Ovary (tissue), 7 donors: ENCODE measurements at regions not wholly inside any gene's neighbourhood (a gene's known extent, or its start where the extent isn't known, plus 50 kb on each side); places are given as distances from the start of the nearest gene placed in this dataset.

Experiments used
- DNase-seq, 5 donors: peaks; one replicate each; pipeline ENCODE4 v3.0.0-alpha.2; 2019 to 2020
- H3K27ac ChIP-seq, 2 donors: fragments of 200-600 bp; one replicate each; pipeline versions ENCODE4 v1.5.1 to v1.8.0; 2019 to 2022
- H3K27me3 ChIP-seq: fragments of 200-600 bp; one replicate; pipeline ENCODE4 v1.8.0; 2022
- H3K36me3 ChIP-seq: fragments of 200-600 bp; sonication (generic); one replicate; pipeline ENCODE4 v1.5.1; 2019
- H3K4me1 ChIP-seq: one replicate; pipeline ENCODE4 v1.8.1; 2013; ENCODE audit warnings: mild to moderate bottlenecking, moderate library complexity; ENCODE audit not compliant: insufficient read depth
- H3K4me3 ChIP-seq: fragments of 200-600 bp; sonication (generic); one replicate; pipeline ENCODE4 v1.5.1; 2017
- H3K9me3 ChIP-seq, 2 donors: fragments of 200-600 bp in 1 of 2; sonication (generic) in 1 of 2; one replicate each; pipeline versions ENCODE4 v1.5.1 to v1.8.1; 2013 to 2019; ENCODE audit warnings: mild to moderate bottlenecking in 1 of 2, moderate library complexity in 1 of 2
- CTCF ChIP-seq, 3 donors: fragments of 450-650 bp in 2 of 3; fragments of 200-600 bp in 1 of 3; IDR thresholded peaks; one replicate each; pipeline versions ENCODE4 v1.5.1 to v1.8.0; 2016 to 2022; ENCODE audit warnings: antibody characterized with exemption in 3 of 3, mild to moderate bottlenecking in 1 of 3
- EP300 ChIP-seq: sonication (generic); formaldehyde crosslinking; IDR thresholded peaks from one replicate; pipeline ENCODE4 v1.6.1; 2017; ENCODE audit warnings: antibody characterized with exemption
- POLR2A ChIP-seq: fragments of 450-650 bp; IDR thresholded peaks from one replicate; pipeline ENCODE4 v1.6.1; 2017; ENCODE audit warnings: antibody characterized with exemption, mild to moderate bottlenecking, moderate library complexity
- WGBS, 3 donors: extraction: QIAGEN DNeasy Blood & Tissue Kit in 1 of 3; methylation state at CpG; one replicate each; pipeline versions ENCODE4 v1.1.5 to v1.1.7; 2013 to 2017; 5-methylcytosine and 5-hydroxymethylcytosine counted together
- intact Hi-C, 4 donors: fragments of 100-400 bp; cut with DNase I; formaldehyde crosslinking; loops; one replicate each; pipeline versions ENCODE4 v1.11.0 to v1.15.1; 2022 to 2023
- donor health status: DM: no; HTN: no; CAD: no; lungs with moderate emphysema.
- donor health status: DM: no; HTN: no; CAD: no.
- donor health status: Bipolar disorder and iron deficiency.
- donor health status: DM: no; HTN: no; CAD: no.
- donor health status: DM: yes; HTN: yes; CAD: no.

- intact Hi-C loops, result no loop called here
- no peak for TF ChIP-seq EP300
- no peak for TF ChIP-seq POLR2A
- TF ChIP-seq CTCF (IDR thresholded peaks at IDR 0.05), result no peak
- Histone ChIP-seq H3K4me1 (no peaks in the 10 kb centered on the region), H3K36me3 (no peaks in the 10 kb centered on the region), H3K27ac (no peak overlapping the region), H3K4me3 (no peak overlapping the region), H3K9me3 (no peaks in the 10 kb centered on the region), H3K27me3 (no peaks in the 10 kb centered on the region)
- WGBS, 3 donors, result 88 to 98% (median 92%) methylated on average over 3 of the region's 3 CpGs
- DNase-seq, result no peak
Observed at GRCh38 chr15:31803388-31803884, 226.9 kb upstream of the CHRNA7 start.

DNA sequence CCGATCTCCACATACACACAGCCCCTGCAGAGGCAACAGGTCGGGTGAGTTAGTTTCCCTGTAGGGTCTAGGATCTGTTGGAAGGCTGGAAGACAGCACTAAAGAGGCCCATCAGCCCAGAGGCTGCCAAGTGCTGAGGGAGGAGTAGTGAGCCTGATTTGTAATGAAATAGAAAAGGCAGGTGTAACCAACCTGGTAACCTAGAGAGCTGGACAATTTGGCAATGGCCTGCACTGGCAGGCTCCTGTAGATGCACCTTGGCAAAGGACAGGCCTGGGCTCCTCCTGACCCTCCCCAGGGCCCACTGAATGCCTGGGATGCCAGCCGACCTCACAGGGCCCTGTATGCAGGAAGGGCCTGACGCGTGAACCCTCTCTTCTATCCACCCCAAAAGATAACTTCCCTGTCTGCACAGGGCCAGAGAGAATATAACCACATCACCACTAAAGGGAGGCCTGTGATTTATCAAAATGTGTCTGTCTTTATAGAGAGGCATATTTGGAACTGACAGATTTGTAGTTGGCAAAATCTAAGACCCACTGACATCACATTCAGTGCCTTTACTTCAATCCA lies 225.1 kb upstream of the CHRNA7 start:
- intact Hi-C loops, result no loop called here
- H3K9me3 ChIP-seq, result no peaks in the 10 kb centered on the region
- 80 to 90% (median 89%) methylated on average over 5 of the region's 5 CpGs for WGBS, 3 donors

DNA sequence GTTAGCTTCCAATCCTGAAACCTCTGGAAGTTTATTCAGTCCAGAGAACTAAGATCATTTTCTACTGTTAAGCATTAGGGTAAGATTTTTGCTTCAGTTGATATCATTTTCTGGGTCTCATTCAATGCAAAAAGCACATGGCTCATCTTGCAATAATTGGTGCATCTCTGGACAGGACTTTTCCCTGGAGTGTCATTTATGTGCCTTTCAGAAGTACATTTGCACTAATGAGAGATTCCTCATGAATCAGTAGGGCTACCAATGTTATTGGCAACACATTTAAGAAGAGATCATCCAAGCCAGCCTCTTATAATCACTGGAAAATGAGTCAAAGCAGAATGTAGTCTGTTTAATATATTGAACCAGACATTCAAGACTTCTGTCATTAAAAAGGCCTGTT lies 224.2 kb upstream of the CHRNA7 start:
- no peak overlapping the region for H3K4me3 ChIP-seq
- TF ChIP-seq EP300 (no peak), POLR2A (no peak), CTCF (IDR thresholded peaks at IDR 0.05) (no peak)

More for the DNA sequence above, 225.1 kb upstream of the CHRNA7 start:
- TF ChIP-seq CTCF (IDR thresholded peaks at IDR 0.05) (no peak), EP300 (no peak), POLR2A (no peak)
- H3K27ac ChIP-seq, result no peak overlapping the region
- no peaks in the 10 kb centered on the region for H3K4me1 ChIP-seq
- DNase-seq, result no peak
- no peaks in the 10 kb centered on the region for H3K27me3 ChIP-seq
- no peaks in the 10 kb centered on the region for H3K36me3 ChIP-seq
- no peak overlapping the region for H3K4me3 ChIP-seq

GRCh38 chr15:31811641-31812040 lies 218.7 kb upstream of the CHRNA7 start:
- TF ChIP-seq CTCF (IDR thresholded peaks at IDR 0.05), result no peak
- TF ChIP-seq POLR2A, result no peak
- no peak for TF ChIP-seq EP300
- Histone ChIP-seq H3K27ac (no peak overlapping the region), H3K36me3 (no peaks in the 10 kb centered on the region), H3K4me3 (no peak overlapping the region), H3K9me3 (no peaks in the 10 kb centered on the region), H3K27me3 (no peaks in the 10 kb centered on the region), H3K4me1 (peaks cover 5% of the 10 kb centered on the region)
- DNase-seq, result no peak
- 92 to 97% (median 94%) methylated on average over 10 of the region's 10 CpGs for WGBS, 3 donors
- intact Hi-C loops, result no loop called here

More for the DNA sequence above, 224.2 kb upstream of the CHRNA7 start:
- Histone ChIP-seq H3K4me1 (no peaks in the 10 kb centered on the region), H3K27me3 (no peaks in the 10 kb centered on the region), H3K27ac (no peak overlapping the region), H3K9me3 (no peaks in the 10 kb centered on the region), H3K36me3 (no peaks in the 10 kb centered on the region)
- intact Hi-C loops, result no loop called here
- DNase-seq, result no peak
